GM21367 (cell line): ENCODE measurements at regions not wholly inside any gene's neighbourhood (a gene's known extent, or its start where the extent isn't known, plus 50 kb on each side); places are given as distances from the start of the nearest gene placed in this dataset.

Experiments
- ATAC-seq: cut with Tn5 transposase; IDR thresholded peaks from one replicate; pipeline ENCODE4 v1.9.1; 2021; ENCODE audit not compliant: unreplicated experiment

GRCh38 chr3:31369637-31370379, 162.9 kb upstream of the STT3B start:
- ATAC-seq, result no peak

GRCh38 chr3:31370380-31370666, 162.4 kb upstream of the STT3B start:
- no peak for ATAC-seq

DNA sequence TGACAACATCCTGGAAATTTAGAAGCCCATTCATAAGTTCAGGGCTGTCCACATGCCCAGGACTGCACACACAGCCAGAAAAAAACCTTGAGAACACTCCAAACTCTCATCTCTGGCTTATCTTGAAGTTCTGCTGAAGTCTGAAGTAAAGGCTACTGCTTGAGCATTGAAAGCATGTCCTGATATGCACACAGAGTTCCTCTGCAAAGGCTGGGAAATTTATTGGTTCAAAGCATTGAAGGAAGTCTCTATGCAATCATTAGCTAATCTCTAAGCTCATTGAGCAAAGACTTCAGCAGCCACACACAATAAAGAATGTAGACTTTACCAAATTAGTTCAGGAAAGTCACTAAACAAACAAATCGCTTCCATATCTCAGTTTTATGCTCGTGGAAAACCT, 162.0 kb upstream of the STT3B start:
- no peak for ATAC-seq

DNA sequence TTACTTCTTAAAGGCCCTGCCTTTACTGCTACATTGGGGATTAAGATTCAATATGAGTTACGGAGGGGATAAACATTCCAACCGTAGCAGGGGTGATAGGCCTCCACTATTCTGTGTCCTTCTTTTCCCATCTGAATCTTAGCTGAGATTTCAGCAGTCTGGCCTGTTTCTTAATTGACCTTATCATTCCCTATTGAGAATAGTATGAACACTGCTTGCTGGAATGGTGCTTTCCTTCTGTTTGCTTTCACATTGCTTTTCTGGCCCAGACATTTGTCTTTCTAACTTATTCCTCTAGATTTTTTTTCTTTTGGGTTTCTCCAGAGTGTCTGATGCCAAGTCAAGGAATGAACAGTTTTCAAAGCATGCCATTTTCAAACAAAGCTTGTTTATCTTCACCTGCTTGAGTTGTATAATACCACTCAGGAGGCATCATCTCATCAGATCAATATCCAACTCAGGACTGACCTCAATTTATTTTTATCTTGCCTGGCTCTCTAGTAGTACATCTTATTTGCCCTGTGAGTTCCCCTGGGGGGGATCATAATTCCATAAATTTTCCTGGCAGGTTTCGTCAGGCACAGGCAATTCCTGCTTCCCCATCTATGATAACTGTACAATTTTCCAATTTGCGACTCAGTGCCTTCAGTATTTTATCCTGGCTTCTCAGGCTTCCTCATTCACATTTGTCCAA, 161.1 kb upstream of the STT3B start:
- no peak for ATAC-seq

- ATAC-seq, result no peak
These were observed 159.0 kb upstream of the STT3B start for GRCh38 chr3:31373681-31374080.

DNA sequence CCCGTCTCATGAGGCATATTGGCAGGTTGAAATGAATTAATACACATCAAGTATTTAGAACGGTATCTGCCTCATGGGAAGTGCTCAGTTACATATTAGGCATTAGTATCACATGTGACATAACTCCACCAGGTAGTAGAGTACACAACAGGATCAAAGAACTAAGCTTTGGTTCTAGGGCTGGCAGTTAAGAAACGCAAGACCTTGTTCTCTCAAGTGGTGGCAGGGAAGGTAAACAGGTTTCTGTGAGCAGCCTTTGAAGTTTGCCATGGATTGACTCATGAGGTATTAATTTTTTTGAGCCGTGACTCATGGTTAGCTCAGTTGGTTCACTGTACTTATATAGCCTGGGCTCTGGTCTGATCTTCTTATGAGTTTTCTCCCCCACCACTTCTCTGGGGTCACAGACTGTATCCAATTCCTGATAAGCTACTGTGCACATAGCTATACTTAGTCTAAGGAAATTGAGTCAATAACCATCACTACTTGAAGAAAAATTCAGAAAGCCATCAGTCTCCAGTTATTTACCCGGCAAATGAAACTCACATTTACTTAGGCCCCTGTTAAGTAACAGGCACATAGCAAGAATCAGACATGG, 155.6 kb upstream of the STT3B start:
- no peak for ATAC-seq

DNA sequence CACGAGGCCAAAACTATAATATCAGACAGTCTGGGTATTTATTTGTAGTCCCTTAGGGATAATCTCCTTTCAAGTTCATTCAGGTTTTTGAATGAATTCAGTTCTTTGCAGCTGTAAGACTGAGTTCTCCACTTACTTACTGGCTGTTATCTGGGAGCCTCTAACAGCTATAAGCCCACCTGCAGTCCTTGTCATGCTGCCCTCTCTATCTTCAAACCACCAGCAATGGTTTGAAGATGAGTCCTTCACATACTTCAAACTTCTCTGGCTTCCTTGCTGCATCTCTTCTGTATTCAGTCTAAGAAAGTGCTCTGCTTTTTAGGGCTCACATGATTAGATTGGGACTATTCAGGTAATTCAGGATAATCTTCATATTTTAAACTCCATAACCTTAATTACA, 154.5 kb upstream of the STT3B start:
- no peak for ATAC-seq

GRCh38 chr3:31379598-31379997, 153.1 kb upstream of the STT3B start:
- ATAC-seq, result no peak

DNA sequence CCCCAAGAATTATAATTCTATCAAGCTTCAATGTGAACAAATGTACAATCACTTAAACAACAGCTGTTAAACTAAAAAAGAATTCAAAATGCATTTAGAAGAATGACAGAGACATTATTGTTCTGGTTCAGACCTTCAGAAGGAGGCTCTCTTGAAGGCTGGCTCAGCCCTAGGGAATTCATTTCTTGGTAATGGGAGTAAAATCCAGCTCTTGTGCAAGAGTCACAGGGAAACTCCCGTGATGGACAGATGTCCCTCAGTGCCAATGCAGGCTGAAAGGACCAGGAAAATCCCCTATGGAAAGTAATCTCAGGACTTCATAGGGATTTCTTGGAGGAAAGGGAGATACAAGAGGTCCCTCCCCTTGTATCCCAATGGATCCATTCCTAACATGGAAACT, 149.9 kb upstream of the STT3B start:
- no peak for ATAC-seq

GRCh38 chr3:31384117-31384516, 148.6 kb upstream of the STT3B start:
- ATAC-seq, result no peak

DNA sequence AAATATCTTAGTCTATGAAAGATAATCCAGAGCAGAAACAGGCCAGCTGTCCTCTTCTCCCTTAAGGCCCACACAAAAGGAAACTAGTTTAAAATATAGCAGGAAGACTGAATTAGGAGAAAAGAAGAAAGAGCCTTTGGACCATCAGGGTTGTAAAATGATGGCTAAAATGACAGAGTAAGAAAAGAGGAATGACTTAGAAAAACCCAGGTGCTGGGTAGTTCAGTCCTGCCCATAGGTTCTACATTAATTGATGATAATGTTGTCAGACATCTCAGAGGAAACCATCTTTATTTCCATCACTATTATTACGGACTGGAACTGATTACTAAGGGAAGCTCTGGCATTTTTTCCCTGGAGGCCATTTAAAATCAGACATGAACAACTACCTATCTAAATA, 142.8 kb upstream of the STT3B start:
- ATAC-seq, result no peak

DNA sequence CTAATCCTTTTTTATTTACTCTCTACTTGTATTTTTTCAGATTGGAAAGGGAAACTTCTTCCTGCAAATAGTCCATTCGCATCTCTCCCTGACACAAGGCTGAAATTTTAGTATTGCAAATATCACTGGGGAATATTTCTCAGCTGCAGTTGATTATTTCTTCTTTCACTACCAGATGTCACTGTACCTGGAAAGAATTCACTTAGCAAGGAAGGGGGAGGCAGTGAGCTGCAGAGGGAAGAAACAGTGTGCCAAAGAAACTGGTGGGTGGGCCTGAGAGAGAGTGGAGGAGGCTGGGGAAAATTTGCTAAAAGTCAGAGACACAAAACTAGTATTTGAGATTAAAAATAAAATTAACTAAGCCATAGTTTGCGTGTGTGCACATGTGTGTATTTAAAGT, 142.3 kb upstream of the STT3B start:
- no peak for ATAC-seq

DNA sequence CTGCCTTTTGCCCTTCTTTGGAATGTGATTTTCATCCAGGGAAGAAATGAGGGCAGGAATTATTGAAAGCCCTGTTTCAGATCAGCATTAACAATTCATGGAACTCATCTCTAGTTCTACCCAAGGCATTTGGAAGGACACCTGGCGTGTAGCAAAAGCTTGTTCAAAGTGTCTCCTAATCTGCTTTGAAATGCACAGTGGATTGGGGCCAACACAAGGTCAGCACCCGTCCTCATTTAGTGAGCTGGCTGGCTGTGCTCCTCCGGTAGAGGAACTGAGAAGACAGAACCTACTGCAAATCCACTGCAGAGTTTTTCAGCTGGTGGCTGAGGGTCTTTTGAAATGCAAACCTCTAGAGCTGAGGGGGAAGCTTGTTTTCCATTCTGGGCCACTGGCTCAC, 141.6 kb upstream of the STT3B start:
- no peak for ATAC-seq

GRCh38 chr3:31392568-31392967, 140.2 kb upstream of the STT3B start:
- peak; percentile 67 for ATAC-seq

DNA sequence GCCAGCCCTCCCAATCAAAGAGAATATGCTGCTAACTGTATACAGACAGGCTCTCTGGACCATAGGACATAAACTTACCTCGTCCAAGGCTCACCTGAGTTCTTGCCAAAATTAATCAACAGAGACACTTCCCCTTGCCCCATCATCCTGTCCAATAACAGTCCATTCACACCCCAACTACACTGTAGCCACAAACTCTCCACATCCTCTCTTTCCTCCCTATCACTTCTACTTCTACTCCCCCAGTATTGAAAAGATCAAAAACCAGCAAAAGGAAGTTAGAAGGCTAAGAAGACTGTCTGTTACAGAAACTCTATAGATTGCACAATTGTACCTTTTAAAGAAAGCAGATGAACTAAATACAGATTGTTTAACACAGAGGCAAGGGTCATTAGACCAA, 133.5 kb upstream of the STT3B start:
- no peak for ATAC-seq

GRCh38 chr3:31402117-31402516, 130.6 kb upstream of the STT3B start:
- no peak for ATAC-seq

DNA sequence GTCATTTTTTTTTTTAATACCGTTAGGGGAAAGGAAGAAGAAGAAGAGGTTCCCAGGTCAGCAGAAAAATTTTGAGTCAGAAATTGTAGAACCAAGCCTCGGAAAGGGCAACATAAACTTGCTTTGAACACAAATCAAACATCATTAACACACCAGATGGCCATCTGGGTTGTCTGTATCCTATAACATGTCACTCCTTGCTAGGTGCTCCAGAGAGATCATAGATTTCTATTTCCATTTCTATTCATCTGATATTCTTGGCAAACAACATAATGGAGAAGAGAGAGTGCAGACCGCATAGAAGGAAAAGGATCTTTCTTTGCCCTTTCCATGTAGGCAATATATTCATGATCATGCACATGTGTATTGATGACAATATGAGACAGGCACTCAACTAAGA, 129.5 kb upstream of the STT3B start:
- no peak for ATAC-seq

DNA sequence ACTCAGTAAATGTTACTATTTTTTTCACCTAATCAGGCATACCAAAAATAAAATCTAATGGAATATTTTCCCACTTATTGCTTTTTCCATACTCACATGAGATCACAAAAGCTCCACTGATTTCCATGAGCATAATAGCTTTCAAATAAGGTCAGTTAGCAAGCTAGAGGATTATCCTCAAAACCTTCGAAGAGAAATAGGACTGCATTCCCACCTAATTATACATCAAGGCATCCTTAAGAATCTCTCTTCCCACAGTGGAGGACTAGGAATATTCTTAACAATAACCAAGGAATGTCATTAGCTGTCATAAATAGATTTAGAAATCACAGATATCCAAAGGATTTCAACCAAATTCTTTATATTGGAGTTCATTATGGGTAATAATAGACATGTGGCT, 127.9 kb upstream of the STT3B start:
- no peak for ATAC-seq

DNA sequence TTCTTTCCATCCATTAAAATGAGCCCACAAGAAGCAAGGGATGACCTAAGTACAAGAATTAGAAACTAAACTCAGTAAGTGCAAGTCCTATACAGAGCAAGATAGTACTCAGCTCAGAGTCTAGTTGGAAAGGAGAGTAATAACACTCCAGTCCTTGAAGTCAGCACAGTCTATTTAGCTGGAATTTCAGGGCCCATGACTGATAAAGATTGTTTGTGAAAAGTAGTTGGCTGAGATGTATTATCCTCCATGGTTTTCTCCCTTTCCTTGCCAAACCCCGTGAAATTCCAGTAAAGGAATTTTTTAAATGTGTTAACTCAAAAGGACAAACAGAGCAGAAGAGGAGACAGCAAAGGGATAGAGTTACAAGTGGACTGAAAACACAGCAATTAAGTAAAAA, 127.2 kb upstream of the STT3B start:
- ATAC-seq, result no peak

DNA sequence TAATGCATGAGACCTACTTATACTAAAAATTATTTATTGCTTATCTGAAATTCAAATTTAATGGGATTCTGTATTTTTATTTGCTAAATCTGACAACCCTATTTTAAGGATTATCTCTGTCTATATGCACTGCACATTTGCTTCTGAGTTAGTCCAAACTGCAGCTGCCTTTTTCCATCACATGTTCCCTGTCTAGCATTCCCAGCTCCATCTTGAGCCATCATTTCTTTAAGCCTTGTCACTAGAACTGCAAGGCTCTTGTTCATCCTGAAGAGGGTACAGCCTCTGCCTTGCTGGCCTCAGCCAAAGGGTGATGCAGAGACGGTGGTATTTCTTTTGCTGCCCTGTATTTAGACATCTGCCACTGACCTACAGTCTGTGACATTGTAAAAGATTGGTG, 125.8 kb upstream of the STT3B start:
- no peak for ATAC-seq

DNA sequence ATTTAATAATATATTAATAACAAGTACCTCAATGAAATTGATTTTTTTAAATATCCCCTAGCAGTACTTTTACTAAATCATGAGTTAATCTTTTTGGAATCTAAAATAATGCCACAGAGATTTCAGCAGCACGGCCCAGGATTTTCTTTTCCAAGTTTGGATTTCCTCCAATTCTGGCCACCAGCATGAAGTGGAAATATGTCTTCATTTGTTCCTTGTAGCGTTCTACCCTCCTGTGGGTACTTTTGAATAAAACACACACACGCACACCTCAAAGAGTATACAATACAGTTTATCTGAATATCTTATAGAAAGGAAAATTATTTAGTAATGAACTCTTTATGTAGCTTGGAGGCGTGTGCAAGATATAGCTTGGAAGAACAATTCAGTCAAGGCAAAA, 125.1 kb upstream of the STT3B start:
- no peak for ATAC-seq

DNA sequence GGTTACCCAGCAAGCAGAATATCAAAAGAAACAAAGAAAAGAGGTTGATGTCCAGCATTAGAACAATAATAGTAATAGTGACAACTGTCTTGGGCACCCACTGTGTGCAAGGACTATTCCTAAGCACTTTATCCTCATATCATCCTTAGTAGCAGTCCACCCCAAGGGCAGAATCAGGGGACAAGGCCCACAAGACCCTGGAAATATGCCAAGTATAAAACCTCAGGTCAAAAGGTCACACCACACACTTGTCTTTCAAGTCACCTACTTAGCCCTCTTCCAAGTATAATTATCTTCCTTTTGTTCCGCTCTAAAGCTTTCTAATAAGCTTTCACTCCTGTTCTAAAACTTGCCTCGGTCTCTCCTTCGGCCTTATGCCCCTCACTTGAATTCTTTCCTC, 124.0 kb upstream of the STT3B start:
- no peak for ATAC-seq

DNA sequence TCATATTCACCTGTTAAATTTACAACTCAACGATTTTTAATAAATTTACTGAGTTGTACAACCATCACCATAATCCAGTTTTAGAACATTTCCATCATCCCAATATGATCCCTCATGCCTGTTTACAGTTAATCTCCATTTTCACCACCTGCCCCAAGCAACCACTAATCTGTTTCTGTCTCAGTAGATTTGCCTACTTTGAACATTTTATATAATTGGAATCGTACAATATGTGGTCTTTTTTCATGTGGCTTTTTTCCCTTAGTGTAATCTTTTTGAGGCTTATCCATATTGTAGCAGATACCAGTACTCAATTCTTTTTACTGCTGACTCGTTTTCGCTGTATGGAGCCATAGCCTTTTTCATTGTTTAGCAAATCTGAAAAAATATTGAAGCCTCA, 123.3 kb upstream of the STT3B start:
- ATAC-seq, result no peak
